ENCODE measurements at regions not wholly inside any gene's neighbourhood (a gene's known extent, or its start where the extent isn't known, plus 50 kb on each side); places are given as distances from the start of the nearest gene placed in this dataset.

- intact Hi-C loops (cut with micrococcal nuclease) = no loop called here
Measured at GRCh38 chr10:36247478-36247877, 605.4 kb upstream of the FZD8 start.

DNA sequence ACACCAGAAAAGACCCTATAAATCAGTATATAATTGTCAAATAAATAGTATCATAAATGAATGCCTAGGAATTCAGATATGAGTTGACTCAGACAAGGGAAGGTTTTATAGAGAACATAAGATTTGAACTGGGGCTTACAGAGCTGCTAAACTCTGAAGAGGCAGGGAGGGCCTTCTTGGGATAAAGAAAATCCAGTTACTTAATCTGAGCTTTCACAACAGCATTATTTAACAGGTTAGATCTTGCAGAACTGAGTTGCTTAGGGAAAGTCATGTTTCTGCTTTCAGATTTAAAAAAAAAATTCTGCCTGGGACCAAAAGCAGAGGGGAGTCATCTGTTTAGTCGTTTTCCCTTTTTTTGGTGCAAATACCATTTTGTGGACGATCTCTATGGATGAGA lies 594.8 kb upstream of the FZD8 start:
- intact Hi-C loops (cut with micrococcal nuclease) = no loop called here

DNA sequence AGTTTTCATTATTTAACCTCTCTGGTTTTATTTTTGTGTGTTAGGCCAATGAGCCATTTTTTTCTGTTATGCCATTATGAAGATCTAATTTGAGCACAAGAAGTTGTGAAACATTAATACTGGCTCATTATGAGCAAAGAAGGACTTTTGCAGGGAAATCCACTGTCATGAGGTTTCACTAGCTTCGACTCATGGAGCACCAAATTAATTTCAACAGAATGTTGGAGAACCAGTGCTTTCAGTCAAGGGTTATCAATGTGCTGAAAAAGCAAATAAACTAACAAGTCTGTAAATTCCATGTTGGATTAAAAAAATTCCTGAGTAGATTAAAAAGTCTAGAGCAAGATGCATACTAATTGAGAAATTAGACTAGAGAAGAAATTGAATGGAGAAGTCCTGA lies 594.2 kb upstream of the FZD8 start:
- intact Hi-C loops (cut with micrococcal nuclease) = no loop called here

DNA sequence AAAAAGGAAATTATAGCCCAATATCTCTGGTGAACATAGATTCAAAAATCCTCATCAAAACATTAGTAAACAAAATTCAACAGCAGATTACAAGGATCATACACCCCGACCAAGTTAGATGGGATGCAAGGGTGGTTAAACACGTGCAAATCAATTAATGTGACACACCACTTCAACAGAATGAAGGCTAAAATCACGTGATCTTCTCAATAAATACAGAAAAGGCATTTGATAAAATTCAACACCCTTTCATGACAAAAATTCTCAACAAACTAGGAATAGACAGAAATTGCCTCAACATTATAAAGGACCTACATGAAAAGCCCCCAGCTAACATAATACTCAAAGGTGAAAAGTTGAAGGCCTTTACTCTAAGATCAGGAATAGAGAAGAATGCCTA lies 590.8 kb upstream of the FZD8 start:
- intact Hi-C loops (cut with micrococcal nuclease) = no loop called here

- intact Hi-C loops (cut with micrococcal nuclease) = no loop called here
Measured at GRCh38 chr10:36224431-36224985, 582.4 kb upstream of the FZD8 start.

- intact Hi-C loops (cut with micrococcal nuclease) = no loop called here
Measured at GRCh38 chr10:36221101-36221500, 579.0 kb upstream of the FZD8 start.

- intact Hi-C loops (cut with micrococcal nuclease) = no loop called here
Measured at GRCh38 chr10:36220151-36220550, 578.1 kb upstream of the FZD8 start.

GRCh38 chr10:36211856-36212255 lies 569.8 kb upstream of the FZD8 start:
- intact Hi-C loops (cut with micrococcal nuclease) = no loop called here

GRCh38 chr10:36209480-36209879 lies 567.4 kb upstream of the FZD8 start:
- intact Hi-C loops (cut with micrococcal nuclease) = no loop called here

DNA sequence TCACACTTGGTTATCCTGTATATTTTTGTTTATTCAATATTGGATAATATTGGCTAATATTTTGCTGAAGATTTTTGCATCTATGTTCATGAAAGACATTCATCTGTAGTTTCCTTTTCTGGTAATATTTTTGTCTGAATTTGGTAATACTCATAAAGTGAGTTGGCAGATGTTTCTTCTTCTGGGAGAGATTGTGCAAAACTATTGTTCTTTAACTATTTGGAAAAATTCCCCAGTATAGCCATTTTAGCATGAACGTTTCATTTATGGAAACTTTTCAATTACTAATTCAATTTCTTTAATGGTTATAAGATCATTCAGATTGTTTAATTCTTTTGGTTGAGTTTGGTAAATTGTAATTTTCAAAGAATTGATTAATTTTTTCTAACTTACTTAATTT lies 560.8 kb upstream of the FZD8 start:
- intact Hi-C loops (cut with micrococcal nuclease) = no loop called here

- intact Hi-C loops (cut with micrococcal nuclease) = no loop called here
Measured at GRCh38 chr10:36200577-36200976, 558.5 kb upstream of the FZD8 start.

DNA sequence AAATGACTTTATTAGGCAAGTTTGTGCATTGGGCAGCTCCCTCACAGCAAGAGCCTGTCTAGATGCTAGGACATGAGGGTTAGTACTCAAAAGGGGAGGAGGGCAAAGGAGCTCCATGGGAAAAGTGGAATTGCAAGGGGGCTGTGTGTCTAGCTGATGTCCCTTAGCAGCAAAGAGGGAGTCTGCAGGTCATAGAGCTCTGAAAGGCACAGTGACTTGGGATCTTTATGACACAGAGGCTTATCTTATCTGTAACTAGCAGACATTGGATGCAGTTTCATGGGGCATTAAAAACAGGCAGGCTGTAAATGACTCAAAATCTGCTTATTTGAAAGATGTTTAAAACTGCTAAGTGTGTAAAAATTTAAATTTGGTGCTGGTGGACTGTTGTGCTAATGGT lies 556.2 kb upstream of the FZD8 start:
- intact Hi-C loops (cut with micrococcal nuclease) = no loop called here

DNA sequence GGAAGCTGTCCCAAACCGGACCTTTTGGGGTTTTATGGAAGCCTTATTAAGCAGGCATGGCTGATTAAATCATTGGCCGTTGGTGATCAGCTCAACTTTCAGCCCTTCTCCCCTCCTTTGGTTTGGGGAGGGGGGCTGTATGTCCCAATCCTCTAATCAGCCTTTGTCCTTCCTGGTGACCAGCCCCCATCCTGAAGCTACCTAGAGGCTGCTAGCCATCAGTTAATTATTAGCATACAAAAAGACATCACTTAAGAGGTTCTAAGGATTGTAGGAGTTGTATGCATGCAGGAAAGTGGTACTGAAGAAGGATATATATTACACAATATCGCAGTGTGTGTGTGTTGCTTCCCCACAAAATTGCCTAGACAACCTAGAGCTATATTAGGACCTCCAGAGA lies 553.3 kb upstream of the FZD8 start:
- intact Hi-C loops (cut with micrococcal nuclease) = no loop called here

- intact Hi-C loops (cut with micrococcal nuclease) = no loop called here
Measured at GRCh38 chr10:36194276-36194675, 552.2 kb upstream of the FZD8 start.

DNA sequence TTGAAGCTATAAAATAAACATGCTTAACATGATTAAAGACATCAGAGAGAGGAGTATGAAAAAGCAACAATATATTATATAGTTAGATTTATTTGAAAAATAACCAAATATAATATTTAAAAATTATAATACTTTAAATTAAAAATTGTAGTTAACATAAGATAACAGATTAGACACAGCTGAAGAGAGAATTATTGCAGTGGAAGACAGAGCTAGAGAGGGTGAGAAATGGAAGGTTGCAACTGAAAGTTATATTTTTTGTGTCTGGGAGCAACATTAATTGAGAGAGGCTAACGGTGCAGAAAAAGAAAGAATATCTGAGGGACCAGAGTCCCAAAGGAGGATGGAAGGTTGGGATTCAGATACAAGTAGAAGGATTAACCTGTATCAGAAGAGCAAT lies 548.9 kb upstream of the FZD8 start:
- intact Hi-C loops (cut with micrococcal nuclease) = no loop called here

- intact Hi-C loops (cut with micrococcal nuclease) = no loop called here
Measured at GRCh38 chr10:36188461-36188860, 546.4 kb upstream of the FZD8 start.

GRCh38 chr10:36188080-36188453 lies 546.0 kb upstream of the FZD8 start:
- intact Hi-C loops (cut with micrococcal nuclease) = no loop called here

DNA sequence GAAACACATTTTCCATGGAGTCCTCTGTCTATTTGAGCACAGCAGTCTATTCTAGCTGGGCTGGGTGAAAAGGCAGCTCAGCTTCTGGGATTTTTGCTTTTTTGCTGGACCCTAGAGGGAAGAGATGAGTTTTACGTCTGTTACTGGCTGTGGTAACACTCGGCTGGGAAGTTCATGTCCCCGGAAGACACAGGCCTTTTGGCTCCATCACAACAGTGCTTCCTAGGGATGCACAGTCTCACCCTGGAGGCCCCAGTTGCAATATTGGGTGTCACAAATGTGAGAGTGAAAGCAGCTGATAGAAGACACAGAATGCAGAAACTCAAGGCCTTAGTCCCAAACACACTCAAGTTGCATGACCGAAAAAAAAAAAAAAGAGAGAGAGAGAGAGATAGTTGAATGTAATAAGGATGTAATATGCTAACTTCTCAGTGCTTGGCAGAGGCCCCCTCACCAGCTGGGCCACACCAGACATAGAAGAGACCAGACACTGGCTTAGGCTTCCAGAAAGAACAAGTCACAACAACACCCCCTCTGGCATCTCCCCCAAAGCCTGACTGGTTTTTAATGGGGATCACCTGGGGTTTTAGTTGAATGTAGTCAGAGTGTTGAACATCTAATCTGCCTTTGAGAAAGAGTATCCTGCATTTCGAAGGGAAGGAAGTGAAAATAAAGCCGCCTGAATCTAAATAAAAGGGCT lies 545.4 kb upstream of the FZD8 start:
- intact Hi-C loops (cut with micrococcal nuclease) = no loop called here

- intact Hi-C loops (cut with micrococcal nuclease) = no loop called here
Measured at GRCh38 chr10:36185097-36185496, 543.0 kb upstream of the FZD8 start.

- intact Hi-C loops (cut with micrococcal nuclease) = no loop called here
Measured at GRCh38 chr10:36183726-36184125, 541.6 kb upstream of the FZD8 start.

DNA sequence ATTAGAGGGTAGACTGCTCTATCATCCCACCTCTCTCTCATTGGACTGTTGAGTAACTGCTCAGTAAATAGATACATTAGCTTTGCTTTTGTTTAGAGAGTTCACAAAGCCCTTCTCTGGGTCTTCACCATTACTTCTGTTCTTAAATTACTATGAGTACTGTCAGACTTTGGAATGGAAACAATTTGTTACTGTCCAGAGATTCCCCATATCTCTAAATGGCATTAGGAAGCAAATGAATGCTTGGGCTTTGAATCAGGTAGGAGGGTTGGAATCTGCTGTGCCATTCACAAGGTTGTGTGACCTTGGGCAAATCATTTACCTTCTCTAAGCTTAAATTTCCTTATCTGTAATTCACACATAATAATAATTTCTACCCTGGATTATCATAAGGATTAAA lies 541.0 kb upstream of the FZD8 start:
- intact Hi-C loops (cut with micrococcal nuclease) = no loop called here

- intact Hi-C loops (cut with micrococcal nuclease) = no loop called here
Measured at GRCh38 chr10:36182606-36183005, 540.5 kb upstream of the FZD8 start.

GRCh38 chr10:36182179-36182566 lies 540.1 kb upstream of the FZD8 start:
- intact Hi-C loops (cut with micrococcal nuclease) = no loop called here

All from T-helper 1 cell treated with Interleukin-12 subunit alpha and Interleukin-12 subunit beta and Interleukin-4 antibody, amounts not matched to agents 30 ng/mL and 1 ng/mL, for 36 hours (primary cell).